Erythroblast (primary cell): ENCODE measurements at regions not wholly inside any gene's neighbourhood (a gene's known extent, or its start where the extent isn't known, plus 50 kb on each side); places are given as distances from the start of the nearest gene placed in this dataset.

ENCODE experiments used
- GATA1 ChIP-seq: IDR thresholded peaks from 2 replicates; pipeline ENCODE4 v1.6.1; 2011; ENCODE audit warnings: low read depth, mild to moderate bottlenecking, control low read depth, low read length, moderate library complexity
- POLR2A ChIP-seq: IDR thresholded peaks from 2 replicates; pipeline ENCODE4 v1.6.1; 2011; ENCODE audit warnings: mild to moderate bottlenecking, low read length

- TF ChIP-seq POLR2A (no peak), GATA1 (no peak)
Observed at GRCh38 chrX:124215786-124216185, 116.7 kb upstream of the TEX13D start.
